NB4 (cell line): ENCODE measurements at regions not wholly inside any gene's neighbourhood (a gene's known extent, or its start where the extent isn't known, plus 50 kb on each side); places are given as distances from the start of the nearest gene placed in this dataset.

Experiments used
- CTCF ChIP-seq: IDR thresholded peaks from one replicate; pipeline ENCODE4 v1.5.1; 2012; ENCODE audit warnings: low read depth, low read length
- POLR2A ChIP-seq: IDR thresholded peaks from 2 replicates; pipeline ENCODE4 v1.6.1; 2011; ENCODE audit warnings: mild to moderate bottlenecking; ENCODE audit not compliant: insufficient read length; ENCODE audit errors: extremely low read depth

- TF ChIP-seq POLR2A: no peak
- no peak for TF ChIP-seq CTCF
Observed at GRCh38 chr6:76165471-76166221, 93.2 kb upstream of the IMPG1 start.
